Esophagus muscularis mucosa (tissue), 4 donors: ENCODE measurements at regions not wholly inside any gene's neighbourhood (a gene's known extent, or its start where the extent isn't known, plus 50 kb on each side); places are given as distances from the start of the nearest gene placed in this dataset.

ENCODE experiments used
- EP300 ChIP-seq: sonication (generic); formaldehyde crosslinking; IDR thresholded peaks from one replicate; pipeline ENCODE4 v1.6.1; 2017; ENCODE audit warnings: antibody characterized with exemption
- POLR2AphosphoS5 ChIP-seq, 2 donors: sonication (generic); formaldehyde crosslinking; IDR thresholded peaks; one replicate each; pipeline ENCODE4 v1.6.1; 2017; ENCODE audit warnings: antibody characterized with exemption in 2 of 2
- TF ChIP-seq, protein P1 (sequence below), 3 experiments: fragments of 200-600 bp in 2 of 3; fragments of 450-650 bp in 1 of 3; sonication (generic) in 2 of 3; IDR thresholded peaks; one replicate each; pipeline ENCODE4 v1.5.1; 2017 to 2019; ENCODE audit warnings: antibody characterized with exemption in 3 of 3, mild to moderate bottlenecking in 2 of 3, moderate library complexity in 1 of 3

DNA sequence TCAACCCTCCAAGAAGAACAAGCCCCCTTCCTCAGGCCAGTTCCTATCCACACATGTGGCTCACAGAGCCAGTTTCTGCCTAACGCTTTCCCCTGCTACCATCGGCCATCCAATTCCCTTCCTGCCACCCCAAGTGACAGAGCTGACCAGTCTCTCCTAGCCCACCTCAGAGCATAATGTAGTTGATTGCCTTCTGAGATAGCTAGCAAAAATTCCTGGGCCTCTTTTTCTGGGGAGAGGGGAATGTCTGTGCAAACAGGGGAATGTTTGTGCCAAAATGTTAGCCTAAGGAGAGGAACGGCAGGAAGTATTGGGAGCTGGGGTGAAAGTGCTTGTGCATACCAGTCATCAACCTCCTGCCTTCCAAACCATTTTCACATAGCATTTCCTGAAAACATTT lies 157.0 kb downstream of the PJA2 start:
- TF ChIP-seq, protein P1, sequence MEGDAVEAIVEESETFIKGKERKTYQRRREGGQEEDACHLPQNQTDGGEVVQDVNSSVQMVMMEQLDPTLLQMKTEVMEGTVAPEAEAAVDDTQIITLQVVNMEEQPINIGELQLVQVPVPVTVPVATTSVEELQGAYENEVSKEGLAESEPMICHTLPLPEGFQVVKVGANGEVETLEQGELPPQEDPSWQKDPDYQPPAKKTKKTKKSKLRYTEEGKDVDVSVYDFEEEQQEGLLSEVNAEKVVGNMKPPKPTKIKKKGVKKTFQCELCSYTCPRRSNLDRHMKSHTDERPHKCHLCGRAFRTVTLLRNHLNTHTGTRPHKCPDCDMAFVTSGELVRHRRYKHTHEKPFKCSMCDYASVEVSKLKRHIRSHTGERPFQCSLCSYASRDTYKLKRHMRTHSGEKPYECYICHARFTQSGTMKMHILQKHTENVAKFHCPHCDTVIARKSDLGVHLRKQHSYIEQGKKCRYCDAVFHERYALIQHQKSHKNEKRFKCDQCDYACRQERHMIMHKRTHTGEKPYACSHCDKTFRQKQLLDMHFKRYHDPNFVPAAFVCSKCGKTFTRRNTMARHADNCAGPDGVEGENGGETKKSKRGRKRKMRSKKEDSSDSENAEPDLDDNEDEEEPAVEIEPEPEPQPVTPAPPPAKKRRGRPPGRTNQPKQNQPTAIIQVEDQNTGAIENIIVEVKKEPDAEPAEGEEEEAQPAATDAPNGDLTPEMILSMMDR (IDR thresholded peaks at IDR 0.05), result no peak
- TF ChIP-seq POLR2AphosphoS5 (IDR thresholded peaks at IDR 0.05) (no peak), EP300 (no peak)
